Fibroblast of lung (primary cell): ENCODE measurements at regions not wholly inside any gene's neighbourhood (a gene's known extent, or its start where the extent isn't known, plus 50 kb on each side); places are given as distances from the start of the nearest gene placed in this dataset.

Source experiments
- EZH2 ChIP-seq: IDR thresholded peaks from 2 replicates; pipeline ENCODE4 v1.5.1; 2012; ENCODE audit warnings: low read length, control low read depth, mild to moderate bottlenecking; ENCODE audit errors: missing control alignments
- TF ChIP-seq, protein P1 (sequence below), 2 donors: IDR thresholded peaks in 1 of 2; conservative IDR thresholded peaks in 1 of 2; 1 replicate in 1 of 2; 2 replicates in 1 of 2; pipeline ENCODE4 v1.5.1; 2011 to 2012; ENCODE audit warnings: low read length in 2 of 2, control low read depth in 1 of 2, inconsistent platforms in 1 of 2, low read depth in 1 of 2, mild to moderate bottlenecking in 1 of 2

DNA sequence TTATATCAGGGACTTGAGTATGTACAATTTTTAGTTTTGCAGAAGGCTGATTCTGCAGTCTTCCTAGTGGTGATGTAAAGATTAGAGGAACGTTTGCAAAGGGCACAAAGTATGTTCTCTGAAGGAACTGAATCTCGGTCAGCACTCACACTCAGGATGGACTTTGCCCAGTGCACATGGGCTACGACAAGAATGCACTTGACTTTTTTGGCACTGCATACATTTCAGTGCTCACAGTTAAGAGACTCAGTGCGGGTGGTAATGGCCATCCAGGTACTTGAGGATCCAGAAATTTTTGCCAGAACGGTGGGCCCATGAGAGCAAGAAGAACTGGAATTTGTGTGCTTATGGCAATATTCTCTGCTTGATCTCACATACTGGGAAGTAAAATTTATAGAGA, 107.7 kb downstream of the ZFY start:
- TF ChIP-seq, protein P1, sequence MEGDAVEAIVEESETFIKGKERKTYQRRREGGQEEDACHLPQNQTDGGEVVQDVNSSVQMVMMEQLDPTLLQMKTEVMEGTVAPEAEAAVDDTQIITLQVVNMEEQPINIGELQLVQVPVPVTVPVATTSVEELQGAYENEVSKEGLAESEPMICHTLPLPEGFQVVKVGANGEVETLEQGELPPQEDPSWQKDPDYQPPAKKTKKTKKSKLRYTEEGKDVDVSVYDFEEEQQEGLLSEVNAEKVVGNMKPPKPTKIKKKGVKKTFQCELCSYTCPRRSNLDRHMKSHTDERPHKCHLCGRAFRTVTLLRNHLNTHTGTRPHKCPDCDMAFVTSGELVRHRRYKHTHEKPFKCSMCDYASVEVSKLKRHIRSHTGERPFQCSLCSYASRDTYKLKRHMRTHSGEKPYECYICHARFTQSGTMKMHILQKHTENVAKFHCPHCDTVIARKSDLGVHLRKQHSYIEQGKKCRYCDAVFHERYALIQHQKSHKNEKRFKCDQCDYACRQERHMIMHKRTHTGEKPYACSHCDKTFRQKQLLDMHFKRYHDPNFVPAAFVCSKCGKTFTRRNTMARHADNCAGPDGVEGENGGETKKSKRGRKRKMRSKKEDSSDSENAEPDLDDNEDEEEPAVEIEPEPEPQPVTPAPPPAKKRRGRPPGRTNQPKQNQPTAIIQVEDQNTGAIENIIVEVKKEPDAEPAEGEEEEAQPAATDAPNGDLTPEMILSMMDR (conservative IDR thresholded peaks at IDR 0.05 in 1 of 2, IDR thresholded peaks at IDR 0.05 in 1 of 2; ENCODE audit: low read depth in 1 of 2, low read length in 2 of 2), result no peak
- TF ChIP-seq EZH2, result no peak
